CD14-positive monocyte (primary cell): ENCODE measurements at regions not wholly inside any gene's neighbourhood (a gene's known extent, or its start where the extent isn't known, plus 50 kb on each side); places are given as distances from the start of the nearest gene placed in this dataset.

Experiments used
- DNase-seq, 3 donors: peaks; one replicate each; pipeline ENCODE4 v3.0.0-alpha.2; 2011 to 2022
- H2AFZ ChIP-seq: 2 replicates; pipeline ENCODE4 v1.6.0; 2012; ENCODE audit warnings: mild to moderate bottlenecking, low read depth, low read length, inconsistent platforms; ENCODE audit not compliant: insufficient read depth, poor library complexity, severe bottlenecking
- H3K27ac ChIP-seq, 2 donors: 1 replicate in 1 of 2; 2 replicates in 1 of 2; pipeline ENCODE4 v1.5.1; 2012 to 2013; ENCODE audit warnings: low read length in 2 of 2, control low read depth in 1 of 2, inconsistent platforms in 1 of 2, low read depth in 1 of 2, mild to moderate bottlenecking in 1 of 2
- H3K27me3 ChIP-seq, 2 donors: one replicate each; pipeline versions ENCODE4 v1.6.0 to v1.6.1; 2011 to 2013; ENCODE audit warnings: low read length in 2 of 2; ENCODE audit not compliant: control insufficient read depth in 2 of 2, insufficient read depth in 2 of 2
- H3K36me3 ChIP-seq, 2 donors: replicated peaks in 1 of 2; 1 replicate in 1 of 2; 2 replicates in 1 of 2; pipeline versions ENCODE4 v1.5.1 to v1.6.1; 2012 to 2013; ENCODE audit warnings: low read length in 2 of 2, control low read depth in 1 of 2, inconsistent platforms in 1 of 2, mild to moderate bottlenecking in 1 of 2; ENCODE audit not compliant: insufficient read depth in 2 of 2, control insufficient read depth in 1 of 2
- H3K4me1 ChIP-seq, 2 donors: 1 replicate in 1 of 2; 2 replicates in 1 of 2; pipeline versions ENCODE4 v1.5.1 to v1.6.1; 2012 to 2013; ENCODE audit warnings: low read length in 2 of 2, control low read depth in 1 of 2, inconsistent platforms in 1 of 2, mild to moderate bottlenecking in 1 of 2, moderate library complexity in 1 of 2; ENCODE audit not compliant: insufficient read depth in 2 of 2, control insufficient read depth in 1 of 2
- H3K4me2 ChIP-seq: replicated peaks from 2 replicates; pipeline ENCODE3; 2012; ENCODE audit warnings: low read length, moderate library complexity, mild to moderate bottlenecking; ENCODE audit not compliant: poor library complexity, severe bottlenecking; ENCODE audit errors: extremely low read depth
- H3K4me3 ChIP-seq, 3 experiments: fragments of 200-600 bp in 1 of 3; sonication (generic) in 1 of 3; replicated peaks in 1 of 3; 1 replicate in 2 of 3; 2 replicates in 1 of 3; pipeline ENCODE4 v1.5.1; 2011 to 2013; ENCODE audit warnings: low read length in 3 of 3, mild to moderate bottlenecking in 3 of 3, control low read depth in 2 of 3, low read depth in 2 of 3, inconsistent platforms in 1 of 3, moderate library complexity in 1 of 3
- H3K79me2 ChIP-seq: 2 replicates; pipeline ENCODE4 v1.6.0; 2012; ENCODE audit warnings: mild to moderate bottlenecking, control low read depth, inconsistent platforms, low read length, moderate library complexity; ENCODE audit not compliant: insufficient read depth
- H3K9ac ChIP-seq: 2 replicates; pipeline ENCODE4 v1.6.0; 2017; ENCODE audit warnings: low read length, mild to moderate bottlenecking; ENCODE audit not compliant: insufficient read depth, poor library complexity, severe bottlenecking
- H3K9me3 ChIP-seq, 2 donors: replicated peaks in 1 of 2; 1 replicate in 1 of 2; 2 replicates in 1 of 2; pipeline versions ENCODE4 v1.5.1 to v1.6.1; 2012 to 2013; ENCODE audit warnings: low read length in 2 of 2, control low read depth in 1 of 2; ENCODE audit not compliant: control insufficient read depth in 1 of 2, insufficient read depth in 1 of 2
- H4K20me1 ChIP-seq: 2 replicates; pipeline ENCODE4 v1.6.0; 2012; ENCODE audit warnings: mild to moderate bottlenecking, low read length, control low read depth, moderate library complexity; ENCODE audit not compliant: insufficient read depth
- H3K27ac Mint-ChIP-seq, 7 donors: one replicate each; pipeline ENCODE4 v1.8.0; 2020; ENCODE audit warnings: mild to moderate bottlenecking in 7 of 7, mixed read lengths in 7 of 7, moderate library complexity in 6 of 7, inconsistent platforms in 2 of 7
- H3K27me3 Mint-ChIP-seq, 3 donors: one replicate each; pipeline ENCODE4 v1.8.0; 2021 to 2022; ENCODE audit warnings: low read depth in 3 of 3, mild to moderate bottlenecking in 3 of 3, mixed read lengths in 3 of 3, moderate library complexity in 3 of 3, inconsistent platforms in 1 of 3
- H3K36me3 Mint-ChIP-seq, 2 donors: one replicate each; pipeline ENCODE4 v1.8.0; 2020; ENCODE audit warnings: mixed read lengths in 2 of 2, inconsistent platforms in 1 of 2, mild to moderate bottlenecking in 1 of 2
- H3K4me1 Mint-ChIP-seq: one replicate; pipeline ENCODE4 v1.8.0; 2020; ENCODE audit warnings: mild to moderate bottlenecking, mixed read lengths
- H3K4me3 Mint-ChIP-seq, 2 donors: one replicate each; pipeline ENCODE4 v1.8.0; 2020; ENCODE audit warnings: mild to moderate bottlenecking in 2 of 2, mixed read lengths in 2 of 2, moderate library complexity in 1 of 2
- H3K9me3 Mint-ChIP-seq, 7 donors: one replicate each; pipeline ENCODE4 v1.8.0; 2020 to 2022; ENCODE audit warnings: mixed read lengths in 7 of 7, mild to moderate bottlenecking in 6 of 7, moderate library complexity in 6 of 7, inconsistent platforms in 2 of 7
- CTCF ChIP-seq: fragments of 200-600 bp; IDR thresholded peaks from one replicate; pipeline ENCODE4 v1.8.0; 2022; ENCODE audit warnings: antibody characterized with exemption, mild to moderate bottlenecking
- WGBS: methylation state at CpG from one replicate; pipeline ENCODE4 v1.1.5; 2013; ENCODE audit warnings: missing lambda C conversion rate; ENCODE audit not compliant: insufficient coverage; 5-methylcytosine and 5-hydroxymethylcytosine counted together
- intact Hi-C, 2 donors: fragments of 100-400 bp; cut with micrococcal nuclease; formaldehyde crosslinking; loops; one replicate each; pipeline versions ENCODE4 v1.15.0 to v1.15.1; 2023

GRCh38 chr1:99115231-99115630 lies 110.6 kb upstream of the PLPPR5 start:
- intact Hi-C loops, result no loop called here
- peaks cover 0 to 7% (median 3%) of the 10 kb centered on the region in 7 donors for H3K9me3 Mint-ChIP-seq

GRCh38 chr1:99119188-99119587 lies 114.5 kb upstream of the PLPPR5 start:
- no peak overlapping the region for H3K27ac Mint-ChIP-seq
- no peak overlapping the region for H3K4me3 Mint-ChIP-seq
- H3K79me2 ChIP-seq, result no peaks in the 10 kb centered on the region

More at GRCh38 chr1:99115231-99115630, 110.6 kb upstream of the PLPPR5 start:
- Histone ChIP-seq H3K27me3 (no peaks in the 10 kb centered on the region), H3K36me3 (no peaks in the 10 kb centered on the region), H3K9ac (no peak overlapping the region), H3K9me3 (no peaks in the 10 kb centered on the region), H3K4me1 (no peaks in the 10 kb centered on the region), H2AFZ (no peak overlapping the region), H3K4me2 (no peak overlapping the region), H3K27ac (no peak overlapping the region), H4K20me1 (no peaks in the 10 kb centered on the region), H3K4me3 (no peak overlapping the region), H3K79me2 (no peaks in the 10 kb centered on the region)
- no CpG with 5 or more reads among the region's 2 CpGs for whole genome bisulfite sequencing
- no peaks in the 10 kb centered on the region for H3K36me3 Mint-ChIP-seq
- DNase-seq, result no peak
- no peak overlapping the region for H3K4me3 Mint-ChIP-seq
- H3K27ac Mint-ChIP-seq, result no peak overlapping the region
- peaks cover 1 to 2% (median 1%) of the 10 kb centered on the region in 3 donors for H3K27me3 Mint-ChIP-seq
- no peaks in the 10 kb centered on the region for H3K4me1 Mint-ChIP-seq
- TF ChIP-seq CTCF, result no peak

More at GRCh38 chr1:99119188-99119587, 114.5 kb upstream of the PLPPR5 start:
- Mint-ChIP-seq H3K36me3 (no peaks in the 10 kb centered on the region), H3K9me3 (peaks cover 0 to 3% (median 0%) of the 10 kb centered on the region in 7 donors), H3K4me1 (no peaks in the 10 kb centered on the region), H3K27me3 (peaks cover 1 to 2% (median 1%) of the 10 kb centered on the region in 3 donors)
- no peaks in the 10 kb centered on the region for H3K36me3 ChIP-seq
- TF ChIP-seq CTCF, result no peak
- H3K9me3 ChIP-seq, result no peaks in the 10 kb centered on the region
- WGBS, result 0% methylated on average over 1 of the region's 2 CpGs
- H3K4me2 ChIP-seq, result no peak overlapping the region
- H3K4me3 ChIP-seq, result no peak overlapping the region
- no peak for DNase-seq
- no peaks in the 10 kb centered on the region for H3K4me1 ChIP-seq
- intact Hi-C loops, result no loop called here
- H3K9ac ChIP-seq, result no peak overlapping the region
- no peaks in the 10 kb centered on the region for H3K27me3 ChIP-seq
- H4K20me1 ChIP-seq, result no peaks in the 10 kb centered on the region
- no peak overlapping the region for H2AFZ ChIP-seq
- H3K27ac ChIP-seq, result no peak overlapping the region
